Calu3 (cell line): ENCODE measurements at regions not wholly inside any gene's neighbourhood (a gene's known extent, or its start where the extent isn't known, plus 50 kb on each side); places are given as distances from the start of the nearest gene placed in this dataset.

Source experiments
- BruUV-seq: library from RNA; stranded (reverse); fragments of 400-500 nt; replicated peaks from 2 replicates; lab custom pipeline; 2021; lab: Mats Ljungman, UMichigan
- CTCF ChIA-PET: fragments of 300-600 bp; sonication (Branson Sonifier 250); formaldehyde crosslinking; loops from one replicate; lab custom pipeline; 2022; ENCODE audit warnings: antibody characterized with exemption; lab: Charles Lee
- DNase-seq: peaks from one replicate; pipeline ENCODE4 v3.0.0; 2022
- H3K27ac Mint-ChIP-seq: one replicate; pipeline ENCODE4 v1.8.0; 2022; ENCODE audit warnings: mixed read lengths; ENCODE audit not compliant: unreplicated experiment
- H3K27me3 Mint-ChIP-seq: one replicate; pipeline ENCODE4 v1.8.0; 2022; ENCODE audit warnings: mixed read lengths; ENCODE audit not compliant: unreplicated experiment
- H3K36me3 Mint-ChIP-seq: one replicate; pipeline ENCODE4 v1.8.0; 2022; ENCODE audit warnings: mild to moderate bottlenecking, moderate library complexity, mixed read lengths; ENCODE audit not compliant: insufficient read depth, unreplicated experiment
- H3K4me1 Mint-ChIP-seq: one replicate; pipeline ENCODE4 v1.8.0; 2022; ENCODE audit warnings: mild to moderate bottlenecking, low read depth, mixed read lengths; ENCODE audit not compliant: unreplicated experiment
- H3K4me3 Mint-ChIP-seq: one replicate; pipeline ENCODE4 v1.8.0; 2022; ENCODE audit warnings: mild to moderate bottlenecking, low read depth, moderate library complexity, mixed read lengths; ENCODE audit not compliant: unreplicated experiment
- H3K9me3 Mint-ChIP-seq: one replicate; pipeline ENCODE4 v1.8.0; 2022; ENCODE audit warnings: low read depth, mixed read lengths; ENCODE audit not compliant: unreplicated experiment
- intact Hi-C: fragments of 100-400 bp; cut with micrococcal nuclease; formaldehyde crosslinking; loops from one replicate; pipeline ENCODE4 v1.10.0; 2022; ENCODE audit not compliant: unreplicated experiment
- TF ChIP-seq, protein P1 (sequence below): fragments of 200-600 bp; IDR thresholded peaks from one replicate; pipeline ENCODE4 v1.8.0; 2022; ENCODE audit warnings: antibody characterized with exemption; ENCODE audit not compliant: unreplicated experiment

DNA sequence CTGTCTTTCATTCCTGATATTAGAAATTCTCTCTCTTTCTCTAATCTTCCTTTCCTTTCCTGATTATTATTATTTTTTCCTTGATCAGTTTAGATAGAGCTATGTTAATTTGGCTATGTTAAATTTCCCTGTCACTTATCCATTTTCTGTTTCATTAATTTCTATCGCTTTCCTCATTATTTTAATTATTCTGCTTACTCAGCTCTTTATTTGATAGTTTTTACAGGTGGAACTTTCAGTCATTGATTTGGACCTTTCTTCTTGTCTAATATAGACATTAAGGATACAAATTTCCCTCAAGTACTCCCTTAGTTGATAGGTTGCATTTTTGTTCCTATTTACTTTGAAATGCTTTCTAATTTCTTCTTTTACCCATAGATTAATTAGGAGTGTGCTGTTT is 442.3 kb downstream of the CDH26 start:
- Mint-ChIP-seq H3K9me3 (peaks cover 22% of the 10 kb centered on the region), H3K4me1 (no peaks in the 10 kb centered on the region), H3K27ac (no peak overlapping the region), H3K27me3 (no peaks in the 10 kb centered on the region), H3K36me3 (no peaks in the 10 kb centered on the region), H3K4me3 (no peak overlapping the region)
- TF ChIP-seq, protein P1, sequence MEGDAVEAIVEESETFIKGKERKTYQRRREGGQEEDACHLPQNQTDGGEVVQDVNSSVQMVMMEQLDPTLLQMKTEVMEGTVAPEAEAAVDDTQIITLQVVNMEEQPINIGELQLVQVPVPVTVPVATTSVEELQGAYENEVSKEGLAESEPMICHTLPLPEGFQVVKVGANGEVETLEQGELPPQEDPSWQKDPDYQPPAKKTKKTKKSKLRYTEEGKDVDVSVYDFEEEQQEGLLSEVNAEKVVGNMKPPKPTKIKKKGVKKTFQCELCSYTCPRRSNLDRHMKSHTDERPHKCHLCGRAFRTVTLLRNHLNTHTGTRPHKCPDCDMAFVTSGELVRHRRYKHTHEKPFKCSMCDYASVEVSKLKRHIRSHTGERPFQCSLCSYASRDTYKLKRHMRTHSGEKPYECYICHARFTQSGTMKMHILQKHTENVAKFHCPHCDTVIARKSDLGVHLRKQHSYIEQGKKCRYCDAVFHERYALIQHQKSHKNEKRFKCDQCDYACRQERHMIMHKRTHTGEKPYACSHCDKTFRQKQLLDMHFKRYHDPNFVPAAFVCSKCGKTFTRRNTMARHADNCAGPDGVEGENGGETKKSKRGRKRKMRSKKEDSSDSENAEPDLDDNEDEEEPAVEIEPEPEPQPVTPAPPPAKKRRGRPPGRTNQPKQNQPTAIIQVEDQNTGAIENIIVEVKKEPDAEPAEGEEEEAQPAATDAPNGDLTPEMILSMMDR = no peak
- BruUV-seq = no TSS peak
- no peak for DNase-seq
- CTCF ChIA-PET = no interaction called here
- intact Hi-C loops = no loop called here

DNA sequence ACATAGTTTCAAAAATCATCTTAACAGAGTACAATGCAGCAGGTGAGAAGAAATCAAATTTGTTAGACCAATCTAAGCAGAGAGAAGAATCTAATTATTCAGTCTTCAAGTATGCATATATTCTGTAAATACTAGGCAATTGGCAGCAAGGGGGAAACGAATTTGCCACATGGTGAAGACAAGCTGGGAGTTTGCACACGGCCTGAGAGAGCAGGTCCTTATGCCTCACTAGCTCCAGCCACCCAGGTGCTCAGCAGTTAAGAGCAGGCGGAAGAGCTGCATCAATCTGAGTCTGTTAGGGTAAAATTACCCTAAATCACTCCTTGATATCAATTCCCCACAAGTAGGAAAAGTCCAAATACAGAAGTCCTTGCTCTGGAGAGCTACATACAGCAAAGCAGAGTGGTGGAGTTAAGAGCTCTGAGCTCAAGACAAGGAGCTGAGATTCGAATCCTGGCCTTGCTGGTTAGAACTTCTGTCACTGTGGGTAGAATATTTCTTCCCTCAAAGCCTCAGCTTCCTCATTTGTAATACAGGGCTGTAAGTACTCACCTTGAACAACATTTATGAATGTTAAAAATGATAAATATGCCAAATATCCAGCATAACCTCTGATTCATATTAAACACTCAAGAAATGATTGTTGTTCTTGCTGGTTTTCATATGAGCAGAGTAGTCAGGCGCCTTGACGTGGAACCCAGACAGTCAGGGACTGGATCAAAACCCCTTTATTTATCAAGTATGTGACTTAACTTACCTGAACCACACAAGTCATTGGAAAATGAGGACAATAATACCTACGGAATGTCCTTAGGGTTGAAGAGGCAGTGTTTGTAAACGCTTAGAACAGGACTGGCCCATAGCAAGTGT is 444.2 kb downstream of the CDH26 start:
- Mint-ChIP-seq H3K4me1 (no peaks in the 10 kb centered on the region), H3K36me3 (no peaks in the 10 kb centered on the region), H3K4me3 (no peak overlapping the region), H3K27ac (no peak overlapping the region), H3K9me3 (peaks cover 17% of the 10 kb centered on the region), H3K27me3 (no peaks in the 10 kb centered on the region)
- no peak for DNase-seq
- CTCF ChIA-PET = no interaction called here
- no TSS peak for BruUV-seq
- intact Hi-C loops = no loop called here
- TF ChIP-seq, protein P1 = no peak

DNA sequence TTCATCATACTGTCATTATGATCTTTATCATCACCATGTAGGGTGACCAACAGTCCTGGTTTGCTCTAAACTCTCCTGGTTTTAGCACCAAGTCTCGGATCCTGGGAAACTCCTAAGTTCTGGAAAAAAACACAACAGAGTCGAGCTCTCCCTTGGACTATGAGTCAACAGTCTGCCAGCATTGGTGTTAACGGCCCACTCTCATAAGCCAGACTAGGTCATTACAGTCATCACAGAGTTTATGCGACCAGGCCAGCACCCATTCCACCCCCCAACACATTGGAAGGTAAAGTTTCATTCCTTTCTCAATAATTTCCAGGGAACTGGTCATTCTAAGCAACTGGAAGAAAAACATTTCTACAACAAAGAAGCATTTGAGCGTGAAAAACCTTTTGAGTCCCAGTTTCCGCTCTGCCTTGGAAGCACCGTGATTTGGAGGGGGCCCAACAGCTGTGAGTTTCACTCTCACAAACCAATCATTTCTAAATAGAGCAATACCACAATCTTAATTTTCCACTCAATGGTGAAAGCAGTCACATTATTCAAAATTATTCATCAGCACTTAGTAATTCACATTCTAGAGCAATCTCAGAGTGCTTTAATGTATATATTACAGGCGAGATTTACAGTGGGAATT is 445.0 kb downstream of the CDH26 start:
- CTCF ChIA-PET = no interaction called here
- TF ChIP-seq, protein P1 = no peak
- no peaks in the 10 kb centered on the region for H3K36me3 Mint-ChIP-seq
- intact Hi-C loops = no loop called here
- no peak for DNase-seq
- H3K27me3 Mint-ChIP-seq = no peaks in the 10 kb centered on the region
- no peaks in the 10 kb centered on the region for H3K4me1 Mint-ChIP-seq
- H3K9me3 Mint-ChIP-seq = peaks cover 15% of the 10 kb centered on the region
- no TSS peak for BruUV-seq
- H3K27ac Mint-ChIP-seq = no peak overlapping the region
- H3K4me3 Mint-ChIP-seq = no peak overlapping the region

DNA sequence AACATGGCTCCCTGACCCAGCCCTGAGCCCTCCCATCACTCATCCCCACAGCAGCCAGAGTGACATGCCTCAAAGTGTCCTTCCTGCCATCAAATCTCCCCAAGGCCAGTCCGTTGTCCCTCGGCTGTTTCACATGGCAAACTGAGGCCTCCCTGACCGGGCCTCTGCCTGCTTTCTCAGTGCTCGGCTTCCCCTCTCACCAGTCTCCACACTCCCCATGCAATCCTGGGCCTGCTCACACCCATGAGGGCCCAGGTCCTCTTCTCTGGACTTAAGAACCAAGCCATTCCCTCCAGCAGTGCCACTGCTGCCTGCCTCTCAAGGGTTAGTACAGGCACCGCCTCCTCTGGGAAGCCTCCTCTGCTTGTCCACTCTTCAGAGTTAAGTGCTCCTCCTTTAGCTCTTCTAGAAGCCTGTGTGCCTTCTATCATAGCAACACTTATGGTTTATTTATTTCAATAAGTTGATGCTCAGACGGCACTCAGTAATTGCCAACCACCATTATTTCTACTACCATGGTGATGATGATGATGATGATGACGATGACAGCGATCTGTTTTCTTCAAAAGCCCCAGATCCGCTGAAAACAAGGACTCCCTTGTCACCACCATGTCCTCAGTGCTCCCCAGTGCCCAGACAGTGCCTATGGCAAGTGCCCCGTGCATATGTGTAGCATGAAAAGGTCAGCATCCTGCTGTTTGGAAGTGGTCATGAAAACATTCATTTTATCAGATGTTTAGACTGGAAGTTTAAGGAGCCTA is 449.0 kb downstream of the CDH26 start:
- intact Hi-C loops = no loop called here
- H3K36me3 Mint-ChIP-seq = no peaks in the 10 kb centered on the region
- TF ChIP-seq, protein P1 = no peak
- no TSS peak for BruUV-seq
- H3K27me3 Mint-ChIP-seq = no peaks in the 10 kb centered on the region
- H3K4me3 Mint-ChIP-seq = no peak overlapping the region
- CTCF ChIA-PET = interaction anchor here (0.6 kb wide), 1 partner anchor 15 kb away, joined by 4 read pairs; no protein-coding TSS in a partner anchor
- H3K27ac Mint-ChIP-seq = no peak overlapping the region
- DNase-seq = no peak
- H3K4me1 Mint-ChIP-seq = no peaks in the 10 kb centered on the region
- peaks cover 12% of the 10 kb centered on the region for H3K9me3 Mint-ChIP-seq
